Astrocyte of the cerebellum (primary cell): ENCODE measurements at regions not wholly inside any gene's neighbourhood (a gene's known extent, or its start where the extent isn't known, plus 50 kb on each side); places are given as distances from the start of the nearest gene placed in this dataset.

Experiments
- DNase-seq: peaks from one replicate; pipeline ENCODE4 v3.0.0-alpha.2; 2011; ENCODE audit warnings: low read depth
- H3K4me3 ChIP-seq: 2 replicates; pipeline ENCODE4 v1.5.1; 2011; ENCODE audit warnings: mild to moderate bottlenecking, low read depth, low read length, moderate library complexity
- in situ Hi-C: cut with HindIII; loops from 2 replicates; pipeline ENCODE4 v1.10.0; 2017; ENCODE audit warnings: low sequenced_read_pairs
- TF ChIP-seq, protein P1 (sequence below): IDR thresholded peaks from 2 replicates; pipeline ENCODE4 v1.5.1; 2012; ENCODE audit warnings: low read length, low read depth, moderate library complexity, mild to moderate bottlenecking; ENCODE audit errors: missing control alignments

DNA sequence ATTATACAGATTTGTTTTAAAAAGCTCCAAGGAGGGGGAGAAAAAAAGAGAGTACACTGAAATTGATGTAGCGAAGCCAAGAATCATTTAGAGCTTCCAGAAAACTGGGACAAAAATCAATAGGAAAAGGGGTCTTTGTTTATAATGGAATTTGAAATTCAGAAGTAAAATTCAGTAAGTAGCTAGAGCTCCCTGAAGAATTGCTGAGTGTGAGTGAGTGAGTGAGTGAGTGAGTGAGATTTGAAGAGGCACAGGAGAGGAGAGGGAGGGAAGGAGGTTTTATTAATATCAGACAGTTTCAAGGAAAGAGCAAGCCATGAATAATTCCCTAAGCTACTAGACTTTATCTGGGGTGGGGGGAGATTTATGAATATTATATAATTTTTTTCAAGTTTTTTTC lies 60.7 kb upstream of the ARHGAP28 start:
- DNase-seq: no peak
- in situ Hi-C loops: no loop called here
- H3K4me3 ChIP-seq: no peak overlapping the region
- TF ChIP-seq, protein P1, sequence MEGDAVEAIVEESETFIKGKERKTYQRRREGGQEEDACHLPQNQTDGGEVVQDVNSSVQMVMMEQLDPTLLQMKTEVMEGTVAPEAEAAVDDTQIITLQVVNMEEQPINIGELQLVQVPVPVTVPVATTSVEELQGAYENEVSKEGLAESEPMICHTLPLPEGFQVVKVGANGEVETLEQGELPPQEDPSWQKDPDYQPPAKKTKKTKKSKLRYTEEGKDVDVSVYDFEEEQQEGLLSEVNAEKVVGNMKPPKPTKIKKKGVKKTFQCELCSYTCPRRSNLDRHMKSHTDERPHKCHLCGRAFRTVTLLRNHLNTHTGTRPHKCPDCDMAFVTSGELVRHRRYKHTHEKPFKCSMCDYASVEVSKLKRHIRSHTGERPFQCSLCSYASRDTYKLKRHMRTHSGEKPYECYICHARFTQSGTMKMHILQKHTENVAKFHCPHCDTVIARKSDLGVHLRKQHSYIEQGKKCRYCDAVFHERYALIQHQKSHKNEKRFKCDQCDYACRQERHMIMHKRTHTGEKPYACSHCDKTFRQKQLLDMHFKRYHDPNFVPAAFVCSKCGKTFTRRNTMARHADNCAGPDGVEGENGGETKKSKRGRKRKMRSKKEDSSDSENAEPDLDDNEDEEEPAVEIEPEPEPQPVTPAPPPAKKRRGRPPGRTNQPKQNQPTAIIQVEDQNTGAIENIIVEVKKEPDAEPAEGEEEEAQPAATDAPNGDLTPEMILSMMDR: no peak

DNA sequence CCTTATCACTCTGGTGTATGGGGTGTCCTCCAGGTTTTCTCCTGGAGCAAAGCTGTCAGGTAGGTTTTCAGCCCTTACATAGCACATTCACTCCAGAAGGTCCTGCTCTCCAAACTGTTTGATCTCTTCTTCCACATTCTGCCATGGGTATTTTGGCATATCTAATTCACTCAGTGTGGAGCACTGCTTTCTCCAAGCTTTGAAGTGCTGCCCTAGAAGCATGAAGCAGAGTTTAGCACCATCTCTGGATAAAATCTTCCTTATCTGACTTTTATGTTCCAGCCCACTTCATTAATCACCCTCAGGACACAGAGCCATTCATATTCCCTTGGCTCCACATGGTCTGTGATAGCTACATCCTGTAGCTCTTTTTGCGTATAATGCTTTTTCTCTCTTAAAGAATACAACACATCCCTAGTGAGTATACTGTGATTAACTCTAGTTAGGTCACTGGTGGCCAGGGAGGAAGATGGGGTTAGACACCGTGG lies 56.7 kb upstream of the ARHGAP28 start:
- DNase-seq: no peak
- H3K4me3 ChIP-seq: no peak overlapping the region
- TF ChIP-seq, protein P1: no peak
- in situ Hi-C loops: no loop called here

DNA sequence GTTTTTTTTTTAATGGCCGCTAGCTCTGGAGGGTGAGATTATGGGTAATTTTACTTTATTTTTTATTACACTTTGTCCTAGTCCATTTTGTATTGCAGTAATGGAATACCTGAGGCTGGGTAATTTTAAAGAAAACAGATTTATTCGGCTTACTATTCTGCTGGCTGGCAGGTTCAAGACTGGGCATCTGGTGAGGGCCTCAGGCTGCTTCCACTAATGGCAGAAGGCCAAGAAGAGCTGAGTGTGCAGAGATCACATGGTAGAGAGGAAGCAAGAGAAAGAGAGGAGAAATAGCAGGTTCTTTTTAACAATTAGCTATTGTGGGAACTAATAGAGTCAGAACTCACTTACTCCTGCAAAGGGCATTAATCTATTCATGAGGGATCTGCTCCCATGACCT lies 52.4 kb upstream of the ARHGAP28 start:
- in situ Hi-C loops: no loop called here
- H3K4me3 ChIP-seq: no peak overlapping the region
- no peak for DNase-seq
- TF ChIP-seq, protein P1: no peak

DNA sequence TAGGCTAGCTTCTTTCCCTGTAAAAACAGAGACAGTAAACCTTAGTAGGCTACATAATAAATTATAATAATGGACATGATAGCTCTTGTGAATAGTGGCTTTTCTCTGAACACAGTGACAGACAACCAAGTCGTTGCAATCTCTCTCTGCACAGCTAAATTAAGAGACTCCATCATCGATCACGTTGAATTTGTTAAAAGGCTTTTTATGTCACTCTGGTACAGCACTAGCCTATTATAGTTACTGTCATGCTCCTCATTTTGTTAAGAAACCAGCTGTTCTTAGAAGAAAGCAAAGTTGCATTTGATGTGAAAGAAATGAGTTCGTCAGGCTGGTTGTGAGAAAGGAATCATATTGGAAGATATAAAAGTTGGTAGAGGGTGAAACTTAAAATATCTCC lies 50.3 kb upstream of the ARHGAP28 start:
- TF ChIP-seq, protein P1: no peak
- in situ Hi-C loops: no loop called here
- no peak for DNase-seq
- H3K4me3 ChIP-seq: no peak overlapping the region
